K562 (cell line): ENCODE measurements at regions not wholly inside any gene's neighbourhood (a gene's known extent, or its start where the extent isn't known, plus 50 kb on each side); places are given as distances from the start of the nearest gene placed in this dataset.

Experiments
- FOS ChIP-seq: IDR thresholded peaks from 3 replicates; pipeline ENCODE4 v1.6.1; 2011; ENCODE audit not compliant: insufficient read length; ENCODE audit errors: extremely low read depth
- POU5F1 ChIP-seq: fragments of 150-350 bp; IDR thresholded peaks from 2 replicates; pipeline ENCODE4 v1.6.1; 2014; ENCODE audit warnings: borderline replicate concordance, low read length, low read depth, mild to moderate bottlenecking; ENCODE audit not compliant: partially characterized antibody
- VEZF1 ChIP-seq: fragments of 200-800 bp; sonication (Bioruptor generic); IDR thresholded peaks from 2 replicates; pipeline ENCODE4 v1.6.1; 2017; ENCODE audit warnings: missing genetic modification characterization, missing compliant biosample characterization
- ZBTB40 ChIP-seq, 2 experiments: fragments of 450-650 bp in 1 of 2; sonication (generic) in 1 of 2; formaldehyde crosslinking in 1 of 2; IDR thresholded peaks; 2 replicates each; pipeline versions ENCODE4 v1.7.1 to v1.9.0; 2016 to 2022; ENCODE audit warnings: inconsistent platforms in 1 of 2, mild to moderate bottlenecking in 1 of 2, missing genetic modification reagents in 1 of 2
- ZNF561 ChIP-seq: fragments of 450-650 bp; formaldehyde crosslinking; conservative IDR thresholded peaks from 2 replicates; pipeline ENCODE4 v1.4.0; 2020; ENCODE audit warnings: mild to moderate bottlenecking, moderate library complexity

GRCh38 chr11:37942081-37942480, 1344.0 kb upstream of the RAG2 start:
- TF ChIP-seq ZBTB40 (IDR thresholded peaks at IDR 0.05), result no peak
- TF ChIP-seq ZBTB40 (CRISPR knock-in tag; IDR thresholded peaks at IDR 0.05), result no peak
- TF ChIP-seq POU5F1, result no peak
- no peak for TF ChIP-seq FOS
- TF ChIP-seq VEZF1, result no peak
- TF ChIP-seq ZNF561 (CRISPR knock-in tag), result no peak
